ENCODE measurements at regions not wholly inside any gene's neighbourhood (a gene's known extent, or its start where the extent isn't known, plus 50 kb on each side); places are given as distances from the start of the nearest gene placed in this dataset.

DNA sequence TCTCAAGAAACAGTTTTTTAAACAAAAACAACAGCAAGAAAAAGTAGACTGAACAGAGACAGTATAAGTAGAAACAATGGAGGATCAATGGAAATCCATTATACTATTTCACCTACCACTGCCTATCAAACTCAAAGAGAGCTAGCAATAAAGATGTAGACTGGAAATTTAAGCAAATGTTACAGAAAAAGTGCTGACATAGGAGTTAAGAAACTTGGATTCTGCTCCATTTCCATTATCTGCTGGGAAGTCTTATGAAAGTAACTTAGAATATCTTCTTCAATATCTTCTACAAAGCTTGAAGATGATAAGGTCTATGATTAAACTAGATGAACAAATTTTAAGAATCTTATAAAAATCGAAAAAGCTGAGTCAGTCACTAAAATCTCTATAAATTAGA lies 1469.8 kb upstream of the C9orf72 start:
- Mint-ChIP-seq H3K27ac (no peak overlapping the region), H3K4me1 (no peaks in the 10 kb centered on the region)
- TF ChIP-seq, protein P1, sequence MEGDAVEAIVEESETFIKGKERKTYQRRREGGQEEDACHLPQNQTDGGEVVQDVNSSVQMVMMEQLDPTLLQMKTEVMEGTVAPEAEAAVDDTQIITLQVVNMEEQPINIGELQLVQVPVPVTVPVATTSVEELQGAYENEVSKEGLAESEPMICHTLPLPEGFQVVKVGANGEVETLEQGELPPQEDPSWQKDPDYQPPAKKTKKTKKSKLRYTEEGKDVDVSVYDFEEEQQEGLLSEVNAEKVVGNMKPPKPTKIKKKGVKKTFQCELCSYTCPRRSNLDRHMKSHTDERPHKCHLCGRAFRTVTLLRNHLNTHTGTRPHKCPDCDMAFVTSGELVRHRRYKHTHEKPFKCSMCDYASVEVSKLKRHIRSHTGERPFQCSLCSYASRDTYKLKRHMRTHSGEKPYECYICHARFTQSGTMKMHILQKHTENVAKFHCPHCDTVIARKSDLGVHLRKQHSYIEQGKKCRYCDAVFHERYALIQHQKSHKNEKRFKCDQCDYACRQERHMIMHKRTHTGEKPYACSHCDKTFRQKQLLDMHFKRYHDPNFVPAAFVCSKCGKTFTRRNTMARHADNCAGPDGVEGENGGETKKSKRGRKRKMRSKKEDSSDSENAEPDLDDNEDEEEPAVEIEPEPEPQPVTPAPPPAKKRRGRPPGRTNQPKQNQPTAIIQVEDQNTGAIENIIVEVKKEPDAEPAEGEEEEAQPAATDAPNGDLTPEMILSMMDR (IDR thresholded peaks at IDR 0.05; ENCODE audit: unreplicated experiment in 3 of 3) = no peak

DNA sequence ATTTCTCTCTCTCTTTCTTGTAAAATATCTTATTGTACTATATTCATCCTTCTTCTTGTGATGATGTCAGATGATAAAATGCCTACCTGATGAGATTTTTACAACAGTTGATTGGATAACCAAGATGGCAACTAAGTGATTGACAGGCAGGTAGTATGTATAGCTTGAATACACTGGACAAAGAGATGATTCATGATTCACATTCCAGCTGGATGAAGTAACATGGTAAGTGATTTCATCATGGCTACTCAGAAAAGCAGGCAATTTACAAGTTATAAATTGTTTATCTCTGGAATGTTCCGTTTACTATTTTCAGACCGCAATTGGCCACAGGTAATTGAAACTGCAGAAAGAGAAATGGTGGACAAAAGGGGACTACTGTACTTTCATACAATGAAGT lies 1471.7 kb upstream of the C9orf72 start:
- Mint-ChIP-seq H3K4me1 (no peaks in the 10 kb centered on the region), H3K27ac (no peak overlapping the region)

More for the DNA sequence above, 1469.8 kb upstream of the C9orf72 start:
- Mint-ChIP-seq H3K36me3 (ENCODE audit: low read depth) (no peaks in the 10 kb centered on the region), H3K27me3 (ENCODE audit: low read depth) (no peaks in the 10 kb centered on the region), H3K4me3 (no peak overlapping the region), H3K9me3 (no peaks in the 10 kb centered on the region)

DNA sequence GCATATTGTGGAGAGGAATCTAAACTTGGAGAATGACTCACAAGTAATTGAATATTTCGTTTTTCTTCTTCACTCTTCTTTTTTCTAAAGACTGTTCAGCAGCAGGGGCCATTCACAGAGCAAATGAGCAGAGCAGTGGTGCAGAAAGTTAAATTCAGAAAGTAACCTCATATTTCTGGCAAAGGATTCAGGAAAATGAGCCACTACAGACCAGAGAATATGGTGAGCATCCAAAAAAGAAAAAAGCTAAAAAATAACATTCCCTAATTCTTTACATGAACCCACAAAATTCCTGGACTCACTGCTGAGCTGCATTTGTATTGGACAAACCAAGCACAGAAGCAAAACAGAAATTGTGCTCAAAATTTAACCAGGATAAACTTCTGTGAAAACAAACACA lies 1486.8 kb upstream of the C9orf72 start:
- H3K27me3 Mint-ChIP-seq (ENCODE audit: low read depth) = no peaks in the 10 kb centered on the region
- H3K9me3 Mint-ChIP-seq = no peaks in the 10 kb centered on the region
- no peaks in the 10 kb centered on the region for H3K4me1 Mint-ChIP-seq

More for the DNA sequence above, 1471.7 kb upstream of the C9orf72 start:
- TF ChIP-seq, protein P1 (IDR thresholded peaks at IDR 0.05; ENCODE audit: unreplicated experiment in 3 of 3) = no peak
- Mint-ChIP-seq H3K4me3 (no peak overlapping the region), H3K36me3 (ENCODE audit: low read depth) (no peaks in the 10 kb centered on the region), H3K27me3 (ENCODE audit: low read depth) (no peaks in the 10 kb centered on the region), H3K9me3 (no peaks in the 10 kb centered on the region)

DNA sequence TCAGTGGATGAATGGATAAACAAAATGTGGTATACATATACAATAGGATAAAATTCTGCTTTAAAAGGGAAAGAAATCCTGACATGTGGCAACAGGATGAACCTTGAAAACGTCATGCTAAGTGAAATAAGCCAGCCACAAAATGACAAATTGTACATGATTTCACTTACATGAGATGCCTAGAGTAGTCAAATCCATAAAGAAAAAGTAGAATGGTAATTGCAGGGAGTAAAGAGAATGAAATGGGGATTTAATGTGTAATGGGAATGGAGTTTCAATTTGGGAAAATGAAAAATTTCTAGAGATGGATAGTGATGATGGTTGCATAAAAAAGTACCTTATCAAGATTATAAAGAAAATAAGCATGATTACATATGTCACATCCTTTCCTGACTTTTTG lies 1489.2 kb upstream of the C9orf72 start:
- H3K9me3 Mint-ChIP-seq = no peaks in the 10 kb centered on the region
- no peak overlapping the region for H3K4me3 Mint-ChIP-seq
- no peak overlapping the region for H3K27ac Mint-ChIP-seq
- no peaks in the 10 kb centered on the region for H3K36me3 Mint-ChIP-seq (ENCODE audit: low read depth)
- H3K27me3 Mint-ChIP-seq (ENCODE audit: low read depth) = no peaks in the 10 kb centered on the region
- H3K4me1 Mint-ChIP-seq = no peaks in the 10 kb centered on the region
- TF ChIP-seq, protein P1 (IDR thresholded peaks at IDR 0.05; ENCODE audit: unreplicated experiment in 3 of 3) = no peak

More for the DNA sequence above, 1486.8 kb upstream of the C9orf72 start:
- no peak overlapping the region for H3K4me3 Mint-ChIP-seq
- no peaks in the 10 kb centered on the region for H3K36me3 Mint-ChIP-seq (ENCODE audit: low read depth)
- no peak overlapping the region for H3K27ac Mint-ChIP-seq
- TF ChIP-seq, protein P1 (IDR thresholded peaks at IDR 0.05; ENCODE audit: unreplicated experiment in 3 of 3) = no peak

DNA sequence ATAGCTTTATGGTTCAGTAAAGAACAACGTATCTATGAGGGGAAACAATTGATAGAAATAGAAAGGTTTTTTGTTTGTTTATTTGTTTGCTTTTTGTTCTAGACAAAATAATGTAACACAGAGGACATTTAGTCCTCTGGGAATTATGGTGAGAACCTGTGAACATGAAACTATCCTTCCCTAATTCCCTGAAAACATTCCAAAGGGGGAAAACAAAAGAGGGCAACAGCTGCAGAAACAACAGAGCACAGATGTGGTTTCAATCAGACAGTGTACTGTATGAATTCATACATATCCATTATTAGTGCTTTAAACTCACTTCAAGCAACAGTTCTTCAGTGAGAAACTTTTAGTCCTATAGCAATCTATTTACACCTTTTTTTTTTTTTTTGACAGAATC lies 1489.8 kb upstream of the C9orf72 start:
- Mint-ChIP-seq H3K27me3 (ENCODE audit: low read depth) (no peaks in the 10 kb centered on the region), H3K9me3 (no peaks in the 10 kb centered on the region)

DNA sequence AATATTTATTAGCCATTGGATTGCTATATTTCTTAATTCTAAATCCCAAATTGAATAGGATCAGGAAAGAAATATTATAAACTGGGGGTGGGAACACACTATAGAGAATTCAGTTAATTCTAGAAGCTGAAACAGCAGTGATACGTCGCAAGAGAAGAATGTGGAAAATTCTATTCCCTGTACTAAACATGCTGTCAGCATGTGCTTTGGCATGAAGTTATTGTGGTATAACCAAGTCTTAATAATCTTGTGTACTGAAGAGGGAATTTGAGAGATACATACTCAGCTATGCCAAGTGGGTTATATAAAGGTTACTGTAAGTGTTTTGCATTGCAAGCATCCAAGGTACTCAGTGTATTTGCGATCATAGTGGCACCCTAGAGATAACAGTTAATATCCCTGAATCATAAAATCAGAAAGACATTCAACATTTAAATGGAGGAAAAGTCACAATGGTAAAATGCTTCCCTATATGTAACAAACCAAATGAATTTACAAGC lies 1492.9 kb upstream of the C9orf72 start:
- Mint-ChIP-seq H3K27ac (no peak overlapping the region), H3K36me3 (ENCODE audit: low read depth) (no peaks in the 10 kb centered on the region), H3K9me3 (no peaks in the 10 kb centered on the region), H3K27me3 (ENCODE audit: low read depth) (no peaks in the 10 kb centered on the region), H3K4me3 (no peak overlapping the region), H3K4me1 (no peaks in the 10 kb centered on the region)
- TF ChIP-seq, protein P1 (IDR thresholded peaks at IDR 0.05; ENCODE audit: unreplicated experiment in 3 of 3) = no peak

More for the DNA sequence above, 1489.8 kb upstream of the C9orf72 start:
- TF ChIP-seq, protein P1 (IDR thresholded peaks at IDR 0.05; ENCODE audit: unreplicated experiment in 3 of 3) = no peak
- H3K4me3 Mint-ChIP-seq = no peak overlapping the region
- H3K27ac Mint-ChIP-seq = no peak overlapping the region
- no peaks in the 10 kb centered on the region for H3K36me3 Mint-ChIP-seq (ENCODE audit: low read depth)
- no peaks in the 10 kb centered on the region for H3K4me1 Mint-ChIP-seq
